GM18909 (cell line): ENCODE measurements at regions not wholly inside any gene's neighbourhood (a gene's known extent, or its start where the extent isn't known, plus 50 kb on each side); places are given as distances from the start of the nearest gene placed in this dataset.

Experiments
- ATAC-seq: cut with Tn5 transposase; IDR thresholded peaks from one replicate; pipeline ENCODE4 v1.9.1; 2021; ENCODE audit warnings: mild to moderate bottlenecking; ENCODE audit not compliant: unreplicated experiment, poor library complexity

DNA sequence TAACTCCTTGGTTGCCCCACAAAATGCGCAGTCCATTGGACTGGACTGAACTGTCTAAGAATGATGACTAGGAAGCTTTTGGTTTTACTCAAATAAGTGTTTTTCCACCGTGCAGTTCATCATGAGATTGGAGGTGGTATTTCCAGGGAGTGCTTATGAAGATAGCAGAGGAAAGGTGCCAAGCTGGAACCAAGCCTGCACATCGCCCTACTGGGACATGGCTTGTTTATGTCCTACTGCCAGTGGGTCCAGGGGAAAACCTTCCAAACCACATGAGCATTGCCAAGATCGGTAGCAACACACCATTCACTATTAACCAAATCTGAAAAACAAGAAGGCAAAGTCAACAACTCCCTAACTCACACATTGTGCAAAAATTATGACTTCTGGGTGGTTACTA, 54.7 kb upstream of the DSCAM start:
- ATAC-seq = no peak

DNA sequence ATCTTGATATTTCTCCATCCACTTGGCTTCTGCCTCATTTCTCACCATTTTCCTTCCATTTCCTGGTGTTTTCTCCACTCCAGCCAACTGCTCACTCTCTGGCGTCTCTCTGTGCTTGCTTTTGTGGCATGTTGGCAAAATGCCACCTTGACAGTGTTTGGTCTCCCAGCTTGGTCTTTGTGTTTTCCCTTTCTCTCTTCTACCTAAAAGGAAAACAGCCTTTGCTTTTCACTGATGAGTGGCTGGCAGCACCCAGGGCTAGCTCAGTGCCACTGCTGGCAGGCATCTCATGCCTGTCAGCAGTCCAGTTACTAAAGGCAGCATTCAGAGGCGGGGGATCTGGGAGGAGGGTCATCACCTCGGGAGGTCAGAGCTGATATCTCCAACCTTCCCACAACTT, 55.3 kb upstream of the DSCAM start:
- ATAC-seq = no peak

GRCh38 chr21:40902993-40903392, 56.0 kb upstream of the DSCAM start:
- no peak for ATAC-seq

DNA sequence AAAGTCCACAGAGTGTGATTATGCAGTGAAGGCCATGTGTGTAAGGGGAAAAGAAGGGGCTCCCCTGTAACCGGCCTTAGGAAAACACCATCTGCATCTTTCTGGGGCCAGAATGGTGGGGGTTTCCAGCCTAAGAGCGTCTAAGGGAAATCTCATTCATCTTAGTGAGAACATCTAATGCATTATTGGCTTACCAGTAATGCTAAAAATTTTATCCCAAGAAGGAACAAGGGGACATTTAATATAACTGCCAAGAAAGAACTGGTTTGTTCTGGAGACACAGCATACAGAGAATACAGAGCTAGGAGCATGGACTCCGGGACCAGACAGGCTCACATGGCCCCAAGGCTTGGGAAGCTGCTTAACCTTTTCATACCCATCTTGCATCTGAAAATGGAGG, 58.3 kb upstream of the DSCAM start:
- ATAC-seq = no peak

- ATAC-seq = no peak
Observed at GRCh38 chr21:40912375-40912774, 65.4 kb upstream of the DSCAM start.

- ATAC-seq = no peak
Observed at GRCh38 chr21:40915114-40915513, 68.2 kb upstream of the DSCAM start.

DNA sequence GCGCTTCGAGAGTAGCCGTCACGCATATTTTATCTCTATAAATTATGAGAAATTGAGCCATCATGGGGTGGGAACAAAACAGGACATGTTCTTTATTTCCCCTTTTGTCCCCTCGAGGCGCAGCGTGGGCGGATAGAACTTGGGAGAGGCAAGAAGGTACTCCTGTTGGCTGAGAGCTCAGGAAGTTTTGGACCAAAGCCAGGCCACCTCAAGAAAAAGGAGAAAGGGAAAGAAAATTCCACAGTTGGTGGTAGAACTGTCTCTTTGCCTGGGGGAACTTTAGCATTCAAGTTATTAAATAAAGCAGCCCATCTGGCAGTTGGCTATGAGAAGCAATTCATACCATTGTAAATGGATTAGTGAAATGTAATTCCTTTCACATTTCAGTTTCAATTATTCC, 76.4 kb upstream of the DSCAM start:
- no peak for ATAC-seq

DNA sequence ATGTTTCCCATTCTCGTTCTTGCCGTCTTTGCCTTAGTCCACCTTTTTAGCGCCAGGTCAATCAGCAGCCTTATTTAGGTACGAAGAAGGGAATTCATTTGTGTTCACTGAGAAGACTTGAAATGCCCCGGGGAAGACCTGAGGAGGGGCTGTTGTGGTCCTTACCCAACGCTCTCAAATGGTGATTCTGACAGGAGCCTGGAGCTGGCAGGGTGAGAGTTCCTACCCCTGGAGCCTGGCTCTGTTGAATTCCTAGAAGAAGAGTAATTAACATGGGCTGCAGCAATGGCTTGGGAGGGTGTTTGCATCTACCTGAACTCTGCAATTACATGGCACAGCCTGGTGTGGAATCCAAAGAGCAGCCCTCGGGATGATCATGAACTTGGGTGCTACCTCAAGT, 76.9 kb upstream of the DSCAM start:
- ATAC-seq = no peak

GRCh38 chr21:40924641-40925040, 77.7 kb upstream of the DSCAM start:
- ATAC-seq = no peak

- no peak for ATAC-seq
Observed at GRCh38 chr21:40926238-40926637, 79.3 kb upstream of the DSCAM start.

DNA sequence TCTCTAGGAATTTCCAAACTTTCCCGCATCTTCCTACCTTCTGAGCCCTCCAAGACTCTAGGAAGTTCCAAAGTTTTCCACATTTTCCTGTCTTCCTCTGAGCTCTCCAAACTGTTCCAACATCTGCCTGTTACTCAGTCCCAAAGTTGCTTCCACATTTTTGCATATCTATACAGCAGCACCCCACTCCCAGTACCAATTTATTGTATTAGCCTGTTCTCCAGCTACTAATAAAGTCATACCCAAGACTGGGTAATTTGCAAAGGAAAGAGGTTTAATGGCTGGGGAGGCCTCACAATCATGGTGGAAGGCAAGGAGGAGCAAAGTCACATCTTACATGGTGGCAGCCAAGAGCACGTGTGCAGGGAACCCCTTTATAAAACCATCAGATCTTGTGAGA, 82.9 kb upstream of the DSCAM start:
- ATAC-seq = no peak

DNA sequence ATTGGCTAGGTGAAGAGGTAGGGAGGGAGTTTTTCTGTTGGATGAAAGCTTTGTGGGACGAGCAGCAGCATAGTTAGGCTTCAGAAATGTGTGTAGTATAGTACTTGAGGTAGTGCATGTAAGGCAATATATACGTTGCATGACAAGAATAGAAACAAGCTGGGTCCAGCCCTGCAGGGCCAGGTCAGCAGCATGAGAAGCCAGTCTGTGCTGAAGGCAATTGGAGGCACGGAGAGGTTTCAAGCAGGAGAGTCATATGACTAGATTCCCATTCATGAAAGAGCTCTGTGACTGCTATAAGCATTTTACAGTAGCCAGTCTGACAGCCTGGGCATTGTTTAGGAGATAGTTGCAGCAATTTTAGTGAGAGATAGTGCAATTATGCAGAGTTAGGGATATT, 84.2 kb upstream of the DSCAM start:
- no peak for ATAC-seq

- no peak for ATAC-seq
Observed at GRCh38 chr21:40936178-40936577, 89.2 kb upstream of the DSCAM start.

GRCh38 chr21:40936771-40937261, 89.9 kb upstream of the DSCAM start:
- ATAC-seq = no peak

DNA sequence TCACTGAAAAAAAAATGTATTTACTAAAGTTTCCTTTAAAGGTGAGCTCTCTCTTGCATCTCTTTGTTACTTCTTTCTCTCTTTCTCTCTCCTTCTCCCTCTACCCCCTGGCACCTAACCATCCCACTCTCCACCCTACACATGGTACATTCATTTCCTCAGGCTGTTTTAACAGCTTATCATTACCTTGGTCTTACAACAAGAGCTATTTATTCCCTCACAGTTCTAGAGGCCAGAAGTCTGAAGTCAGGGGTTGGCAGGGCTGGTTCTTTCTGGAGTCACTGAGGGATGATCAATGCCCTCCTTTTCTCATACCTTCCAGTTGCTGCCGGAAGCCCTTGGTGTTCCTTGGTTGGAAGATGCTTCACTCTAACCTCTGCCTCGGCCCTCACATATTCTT, 91.1 kb upstream of the DSCAM start:
- no peak for ATAC-seq

DNA sequence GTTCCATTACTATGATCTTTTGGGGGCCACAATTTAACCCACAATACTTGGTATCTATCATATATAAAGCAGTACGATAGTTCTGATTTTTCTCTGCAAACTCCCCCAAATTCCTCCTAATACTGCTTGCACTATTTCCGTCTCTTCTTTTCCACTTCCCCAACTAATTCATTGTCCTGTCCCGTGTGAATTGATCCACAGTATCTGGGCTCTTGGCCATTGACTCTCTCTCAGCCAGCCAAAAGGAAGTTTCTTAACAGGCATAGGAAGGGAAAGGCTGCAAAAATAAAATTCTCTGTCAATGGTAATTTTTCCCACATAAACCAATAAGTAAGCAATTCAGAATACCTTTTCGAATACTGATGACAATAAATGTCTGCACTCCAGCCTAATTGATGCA, 91.7 kb upstream of the DSCAM start:
- ATAC-seq = no peak

DNA sequence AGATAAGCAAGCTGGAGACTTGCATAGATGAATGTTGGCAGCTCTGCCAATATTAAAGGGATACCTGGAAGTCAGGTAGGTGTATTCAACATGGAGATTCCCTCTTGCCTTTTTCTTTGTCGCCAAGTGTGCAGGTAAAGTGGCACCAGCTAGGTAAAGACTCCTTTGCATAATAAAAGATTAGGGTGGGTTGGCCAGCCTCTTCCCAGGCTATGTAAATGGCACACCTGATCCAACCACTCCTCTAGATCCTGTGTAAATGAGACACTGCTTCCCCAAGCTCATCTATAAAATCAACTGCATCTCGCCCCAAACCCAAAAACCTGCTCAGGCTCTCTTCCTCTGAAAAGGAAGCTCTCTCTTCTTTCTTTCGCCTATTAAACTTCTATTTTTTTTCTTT, 100.8 kb upstream of the DSCAM start:
- ATAC-seq = no peak

DNA sequence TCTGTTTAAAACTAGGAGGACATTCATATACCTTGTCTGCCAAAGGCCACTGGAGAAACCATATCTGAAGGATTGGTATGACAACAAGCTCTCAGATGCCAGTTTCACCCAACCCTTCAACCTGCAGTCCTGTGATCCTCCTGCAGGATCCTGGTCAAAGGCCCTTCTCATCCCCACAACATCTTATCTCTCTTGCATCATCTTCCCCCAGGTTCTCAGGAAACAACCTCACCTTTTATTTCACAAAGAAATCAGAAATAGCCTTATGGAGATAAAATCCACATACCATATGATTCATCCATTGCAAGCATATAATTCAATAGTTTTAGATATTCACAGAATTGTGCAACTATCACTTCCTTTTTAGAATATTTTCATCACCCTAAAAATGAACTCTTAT, 104.0 kb upstream of the DSCAM start:
- no peak for ATAC-seq

DNA sequence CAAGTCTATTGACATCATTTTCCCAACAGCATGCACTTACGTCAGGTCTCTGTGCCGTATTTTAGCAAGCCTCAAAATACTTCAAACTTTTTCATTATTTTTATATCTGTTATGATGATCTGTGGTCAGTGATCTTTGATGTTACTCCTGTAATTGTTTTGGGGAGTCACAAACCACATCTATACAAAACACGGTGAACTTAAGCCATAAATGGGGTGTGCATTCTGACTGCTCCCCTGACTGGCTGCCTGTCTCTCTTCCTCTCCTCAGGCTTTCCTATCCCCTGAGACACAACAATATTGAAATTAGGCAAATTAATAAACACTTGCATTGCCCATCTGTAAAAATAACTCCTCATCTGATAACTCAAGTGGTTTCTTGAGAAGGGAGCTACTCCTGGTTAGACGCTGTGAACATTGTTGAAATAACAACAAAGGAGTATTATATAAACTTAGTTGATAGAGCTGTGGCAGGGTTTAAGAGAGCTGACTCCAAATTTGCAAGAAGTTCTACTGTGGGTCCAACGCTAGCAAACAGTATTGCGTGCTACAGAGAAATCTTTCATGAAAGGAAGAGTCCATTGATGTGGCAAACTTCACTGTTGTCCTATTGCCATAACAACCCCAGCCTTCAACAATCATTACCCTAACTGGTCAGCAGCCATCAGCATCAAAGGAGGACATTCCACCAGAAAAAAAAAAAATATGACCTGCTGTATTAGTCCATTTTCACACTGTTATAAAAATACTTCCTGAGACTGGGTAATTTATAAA, 105.8 kb upstream of the DSCAM start:
- ATAC-seq = no peak

DNA sequence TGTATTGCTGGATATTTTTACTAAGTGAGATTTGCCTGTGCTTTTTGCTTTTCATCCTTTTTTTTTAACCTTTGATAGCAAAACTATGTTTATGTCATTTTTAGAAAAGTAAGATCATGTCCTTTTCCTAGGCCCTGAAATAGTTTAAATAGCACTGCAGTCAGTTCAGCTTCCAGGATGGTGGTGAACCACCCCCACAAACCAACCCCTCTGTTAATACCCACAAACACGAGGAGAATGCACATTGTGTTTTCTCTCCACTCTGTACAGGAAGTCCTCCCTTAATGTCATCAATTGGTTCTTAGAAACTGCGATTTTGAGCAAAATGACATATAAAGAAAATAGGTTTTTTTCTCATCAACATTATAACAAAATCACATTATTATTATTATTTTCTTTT, 117.7 kb upstream of the DSCAM start:
- no peak for ATAC-seq

- no peak for ATAC-seq
Observed at GRCh38 chr21:40967771-40968170, 120.8 kb upstream of the DSCAM start.

- no peak for ATAC-seq
Observed at GRCh38 chr21:40972151-40972550, 125.2 kb upstream of the DSCAM start.
